ENCODE measurements at regions not wholly inside any gene's neighbourhood (a gene's known extent, or its start where the extent isn't known, plus 50 kb on each side); places are given as distances from the start of the nearest gene placed in this dataset.

GRCh38 chr10:3945026-3945425, 160.0 kb upstream of the KLF6 start:
- TF ChIP-seq CTCF (IDR thresholded peaks at IDR 0.05; ENCODE audit: poor library complexity), result no peak
- no peak for TF ChIP-seq EZH2 (IDR thresholded peaks at IDR 0.05; ENCODE audit: borderline replicate concordance)
